K562 (cell line): ENCODE measurements at regions not wholly inside any gene's neighbourhood (a gene's known extent, or its start where the extent isn't known, plus 50 kb on each side); places are given as distances from the start of the nearest gene placed in this dataset.

Source experiments
- ATAC-seq: fragments of 200-7000 bp; cut with Tn5 transposase; 3 replicates; pipeline ENCODE4 v1.9.1; 2020; ENCODE audit warnings: moderate library complexity
- BruUV-seq: library from RNA; stranded (reverse); fragments of 400-500 nt; replicated peaks from 2 replicates; lab custom pipeline; 2021; lab: Mats Ljungman, UMichigan
- CTCF ChIA-PET: fragments of 300-600 bp; formaldehyde crosslinking; extraction: SDS; loops from one replicate; lab custom pipeline; 2021; ENCODE audit warnings: low intra/inter-chr PET ratio; lab: Yijun Ruan, JAX
- POLR2A ChIA-PET: fragments of 300-600, 350-650 bp; sonication (Branson Sonifier 250); formaldehyde crosslinking; extraction: SDS; loops from one replicate; lab custom pipeline; 2021; ENCODE audit warnings: antibody characterized with exemption, inconsistent platforms; lab: Yijun Ruan, JAX
- DNase-seq, 4 experiments: peaks; one replicate each; pipeline versions ENCODE4 v3.0.0 to v3.0.0-alpha.2; 2011 to 2018; ENCODE audit warnings: low spot score in 3 of 4, mixed read lengths in 3 of 4; ENCODE audit errors: extremely low read depth in 1 of 4
- FAIRE-seq: peaks from 2 replicates; lab custom pipeline; 2011; peaks lifted over from hg19 to GRCh38; lab: Jason Lieb, UNC
- H2AFZ ChIP-seq: 2 replicates; pipeline ENCODE4 v1.6.0; 2011; ENCODE audit warnings: low read depth, low read length, control low read depth, inconsistent platforms
- H3K27ac ChIP-seq: fragments of 200-600 bp; 3 replicates; pipeline ENCODE4 v1.8.0; 2011; ENCODE audit warnings: low read depth, mild to moderate bottlenecking, control low read depth, inconsistent platforms, low read length, moderate library complexity, mixed read lengths; ENCODE audit errors: extremely low read depth
- H3K27me3 ChIP-seq, 2 experiments: fragments of 300-600 bp in 1 of 2; 2 replicates in 1 of 2; 3 replicates in 1 of 2; pipeline versions ENCODE4 v1.6.0 to v1.8.0; 2011; ENCODE audit warnings: inconsistent platforms in 2 of 2, low read length in 2 of 2, mild to moderate bottlenecking in 1 of 2, mixed read lengths in 1 of 2, moderate library complexity in 1 of 2; ENCODE audit not compliant: control insufficient read depth in 2 of 2, insufficient read depth in 2 of 2
- H3K36me3 ChIP-seq: fragments of 300-600 bp; 3 replicates; pipeline ENCODE4 v1.8.0; 2011; ENCODE audit warnings: mild to moderate bottlenecking, low read length, inconsistent platforms; ENCODE audit not compliant: control insufficient read depth, insufficient read depth
- H3K4me1 ChIP-seq, 2 experiments: fragments of 200-600 bp in 1 of 2; replicated peaks in 1 of 2; 2 replicates in 1 of 2; 3 replicates in 1 of 2; pipeline versions ENCODE4 v1.5.1 to v1.8.0; 2011; ENCODE audit warnings: inconsistent platforms in 2 of 2, low read length in 2 of 2, mild to moderate bottlenecking in 1 of 2, mixed read lengths in 1 of 2, moderate library complexity in 1 of 2; ENCODE audit not compliant: control insufficient read depth in 2 of 2, insufficient read depth in 2 of 2
- H3K4me2 ChIP-seq: 2 replicates; pipeline ENCODE4 v1.6.1; 2011; ENCODE audit warnings: low read length, control low read depth, inconsistent platforms, mixed read lengths; ENCODE audit not compliant: insufficient read depth
- H3K4me3 ChIP-seq: fragments of 200-600 bp; sonication (generic), shearing (Covaris generic); 2 replicates; pipeline ENCODE4 v1.5.1; 2016; ENCODE audit warnings: control low read depth, inconsistent platforms
- H3K79me2 ChIP-seq: fragments of 200-600 bp; 3 replicates; pipeline ENCODE4 v1.8.0; 2011; ENCODE audit warnings: low read length, inconsistent platforms; ENCODE audit not compliant: control insufficient read depth, insufficient read depth
- H3K9ac ChIP-seq, 2 experiments: 2 replicates each; pipeline versions ENCODE4 v1.6.0 to v1.6.1; 2011; ENCODE audit warnings: low read depth in 2 of 2, low read length in 2 of 2, control low read depth in 1 of 2, inconsistent platforms in 1 of 2, mild to moderate bottlenecking in 1 of 2, mixed read lengths in 1 of 2; ENCODE audit not compliant: insufficient read depth in 1 of 2
- H3K9me1 ChIP-seq: one replicate; pipeline ENCODE4 v1.6.0; 2011; ENCODE audit warnings: inconsistent platforms, mild to moderate bottlenecking, low read length, moderate library complexity; ENCODE audit not compliant: control insufficient read depth, insufficient read depth
- H3K9me3 ChIP-seq: replicated peaks from 2 replicates; pipeline ENCODE4 v1.5.1; 2011; ENCODE audit warnings: low read depth, low read length, inconsistent platforms; ENCODE audit not compliant: control insufficient read depth, insufficient read depth
- H4K20me1 ChIP-seq: replicated peaks from 2 replicates; pipeline ENCODE4 v1.6.1; 2011; ENCODE audit warnings: low read length, inconsistent platforms, mixed read lengths; ENCODE audit not compliant: control insufficient read depth, insufficient read depth
- CC2D1A ChIP-seq: fragments of 450-650 bp; IDR thresholded peaks from 2 replicates; pipeline ENCODE4 v1.6.1; 2017; ENCODE audit warnings: mild to moderate bottlenecking
- FOXK1 ChIP-seq: sonication (generic); formaldehyde crosslinking; IDR thresholded peaks from 2 replicates; pipeline ENCODE4 v1.8.0; 2022; ENCODE audit warnings: missing genetic modification reagents, mild to moderate bottlenecking, borderline replicate concordance
- GATA2 ChIP-seq: sonication (generic); formaldehyde crosslinking; IDR thresholded peaks from 2 replicates; pipeline ENCODE4 v1.4.0; 2020; ENCODE audit warnings: mild to moderate bottlenecking, missing genetic modification reagents
- NEUROD1 ChIP-seq: fragments of 150-350 bp; IDR thresholded peaks from 2 replicates; pipeline ENCODE4 v1.6.1; 2014; ENCODE audit warnings: borderline replicate concordance, low read length, low read depth; ENCODE audit not compliant: partially characterized antibody
- PHF8 ChIP-seq: fragments of 200-600 bp; sonication (generic); IDR thresholded peaks from 2 replicates; pipeline ENCODE4 v1.6.1; 2012; ENCODE audit warnings: mixed run types, mild to moderate bottlenecking, inconsistent platforms, low read length, moderate library complexity, borderline replicate concordance
- PHTF2 ChIP-seq: fragments of 250-450 bp; sonication (Bioruptor Pico); IDR thresholded peaks from 2 replicates; pipeline ENCODE4 v1.5.0; 2021; ENCODE audit warnings: mild to moderate bottlenecking
- PTRF ChIP-seq: fragments of 450-650 bp; IDR thresholded peaks from 2 replicates; pipeline ENCODE4 v1.6.1; 2016; ENCODE audit warnings: mild to moderate bottlenecking, missing genetic modification characterization, missing compliant biosample characterization
- SIN3A ChIP-seq, 2 experiments: fragments of 150-350 bp in 1 of 2; IDR thresholded peaks; 2 replicates each; pipeline ENCODE4 v1.6.1; 2011 to 2016; ENCODE audit warnings: borderline replicate concordance in 2 of 2, low read depth in 2 of 2, low read length in 2 of 2, mild to moderate bottlenecking in 2 of 2, moderate library complexity in 2 of 2; ENCODE audit not compliant: control insufficient read depth in 1 of 2
- SMAD3 ChIP-seq: fragments of 450-650 bp; formaldehyde crosslinking; conservative IDR thresholded peaks from 2 replicates; pipeline ENCODE4 v1.4.0; 2020; ENCODE audit warnings: mild to moderate bottlenecking
- SUPT5H ChIP-seq: fragments of 450-650 bp; IDR thresholded peaks from 2 replicates; pipeline ENCODE4 v1.6.1; 2016
- XRCC3 ChIP-seq: fragments of 450-650 bp; IDR thresholded peaks from 2 replicates; pipeline ENCODE4 v1.6.1; 2017; ENCODE audit warnings: mild to moderate bottlenecking, moderate library complexity
- ZBTB1 ChIP-seq: sonication (generic); formaldehyde crosslinking; IDR thresholded peaks from 2 replicates; pipeline ENCODE4 v1.8.1; 2023; ENCODE audit warnings: missing genetic modification reagents, low read depth, mild to moderate bottlenecking, borderline replicate concordance
- WGBS: fragments of 100-300 bp; shearing (Covaris generic); methylation state at CpG from one replicate; pipeline ENCODE4 v1.1.6; 2016; ENCODE audit warnings: low coverage, mixed read lengths; ENCODE audit not compliant: insufficient coverage; ENCODE audit errors: missing lambda C conversion rate; 5-methylcytosine and 5-hydroxymethylcytosine counted together
- in situ Hi-C: fragments of 300-500 bp; cut with MboI; formaldehyde crosslinking; loops from 4 replicates; pipeline ENCODE4 v1.15.0; 2018; ENCODE audit warnings: inconsistent platforms, mixed read lengths
- intact Hi-C: fragments of 100-400 bp; cut with micrococcal nuclease; formaldehyde crosslinking; loops from 2 replicates; pipeline ENCODE4 v1.14.2; 2022

GRCh38 chr5:27387535-27388073 is 349.2 kb upstream of the CDH9 start:
- no peak overlapping the region for H3K4me2 ChIP-seq
- no peak for DNase-seq
- H3K9ac ChIP-seq: no peak overlapping the region
- BruUV-seq: no TSS peak
- H3K9me3 ChIP-seq: no peaks in the 10 kb centered on the region
- no peaks in the 10 kb centered on the region for H4K20me1 ChIP-seq
- H3K4me1 ChIP-seq: no peaks in the 10 kb centered on the region
- H3K27ac ChIP-seq: no peak overlapping the region
- whole genome bisulfite sequencing: 29% methylated on average over 3 of the region's 3 CpGs
- no peak overlapping the region for H3K4me3 ChIP-seq
- no peaks in the 10 kb centered on the region for H3K9me1 ChIP-seq
- ChIA-PET POLR2A (no interaction called here), CTCF (interaction anchor here (0.5 kb wide), 1 partner anchor 454 kb away, joined by 3 read pairs; no protein-coding TSS in a partner anchor)
- no peak overlapping the region for H2AFZ ChIP-seq
- TF ChIP-seq FOXK1 (CRISPR knock-in tag) (no peak), SUPT5H (no peak), PHTF2 (CRISPR knock-in tag) (no peak), SIN3A (IDR thresholded peaks at IDR 0.05; ENCODE audit: borderline replicate concordance in 2 of 2, control insufficient read depth in 1 of 2, low read depth in 2 of 2, low read length in 2 of 2) (no peak), PHF8 (no peak), ZBTB1 (CRISPR knock-in tag) (no peak), GATA2 (CRISPR knock-in tag) (no peak), PTRF (tag) (no peak), XRCC3 (no peak), CC2D1A (no peak), NEUROD1 (no peak), SMAD3 (CRISPR knock-in tag) (no peak)
- in situ Hi-C loops (no loop called here), intact Hi-C loops (no loop called here)
- H3K79me2 ChIP-seq: no peaks in the 10 kb centered on the region
- no peaks in the 10 kb centered on the region for H3K36me3 ChIP-seq
- FAIRE-seq: no peak
- no peak for ATAC-seq
- no peaks in the 10 kb centered on the region for H3K27me3 ChIP-seq
